Peyer's patch (tissue), 4 donors: ENCODE measurements at regions not wholly inside any gene's neighbourhood (a gene's known extent, or its start where the extent isn't known, plus 50 kb on each side); places are given as distances from the start of the nearest gene placed in this dataset.

Experiments used
- POLR2A ChIP-seq, 2 donors: fragments of 450-650 bp; IDR thresholded peaks; one replicate each; pipeline ENCODE4 v1.5.1; 2017; ENCODE audit warnings: antibody characterized with exemption in 2 of 2, mild to moderate bottlenecking in 2 of 2, moderate library complexity in 2 of 2
- TF ChIP-seq, protein P1 (sequence below), 6 experiments: fragments of 450-650 bp in 4 of 6; fragments of 200-600 bp in 2 of 6; sonication (generic) in 1 of 6; IDR thresholded peaks; one replicate each; pipeline ENCODE4 v1.5.1; 2017 to 2019; ENCODE audit warnings: antibody characterized with exemption in 6 of 6, mild to moderate bottlenecking in 3 of 6, moderate library complexity in 1 of 6

DNA sequence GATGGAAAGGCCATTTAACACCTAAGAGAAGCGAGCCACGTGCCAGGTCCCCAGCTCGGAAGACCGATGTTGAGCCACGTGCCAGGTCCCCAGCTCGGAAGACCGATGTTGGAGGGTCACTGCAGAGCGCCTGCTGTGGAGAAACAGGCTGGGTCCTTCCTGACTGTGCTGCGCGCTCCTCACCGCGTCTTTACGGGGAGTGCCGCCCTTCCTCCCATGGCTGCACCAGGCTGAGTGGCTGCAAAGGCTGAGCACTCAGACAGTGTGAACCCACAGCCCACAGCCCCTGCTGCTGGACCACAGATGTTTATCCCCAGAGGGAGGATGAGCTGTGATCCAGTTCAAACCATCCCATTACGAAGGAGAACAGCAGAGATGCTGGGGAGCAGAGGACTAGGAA lies 55.7 kb downstream of the RTP5 start:
- no peak for TF ChIP-seq POLR2A (IDR thresholded peaks at IDR 0.05)
- TF ChIP-seq, protein P1, sequence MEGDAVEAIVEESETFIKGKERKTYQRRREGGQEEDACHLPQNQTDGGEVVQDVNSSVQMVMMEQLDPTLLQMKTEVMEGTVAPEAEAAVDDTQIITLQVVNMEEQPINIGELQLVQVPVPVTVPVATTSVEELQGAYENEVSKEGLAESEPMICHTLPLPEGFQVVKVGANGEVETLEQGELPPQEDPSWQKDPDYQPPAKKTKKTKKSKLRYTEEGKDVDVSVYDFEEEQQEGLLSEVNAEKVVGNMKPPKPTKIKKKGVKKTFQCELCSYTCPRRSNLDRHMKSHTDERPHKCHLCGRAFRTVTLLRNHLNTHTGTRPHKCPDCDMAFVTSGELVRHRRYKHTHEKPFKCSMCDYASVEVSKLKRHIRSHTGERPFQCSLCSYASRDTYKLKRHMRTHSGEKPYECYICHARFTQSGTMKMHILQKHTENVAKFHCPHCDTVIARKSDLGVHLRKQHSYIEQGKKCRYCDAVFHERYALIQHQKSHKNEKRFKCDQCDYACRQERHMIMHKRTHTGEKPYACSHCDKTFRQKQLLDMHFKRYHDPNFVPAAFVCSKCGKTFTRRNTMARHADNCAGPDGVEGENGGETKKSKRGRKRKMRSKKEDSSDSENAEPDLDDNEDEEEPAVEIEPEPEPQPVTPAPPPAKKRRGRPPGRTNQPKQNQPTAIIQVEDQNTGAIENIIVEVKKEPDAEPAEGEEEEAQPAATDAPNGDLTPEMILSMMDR (IDR thresholded peaks at IDR 0.05) = no peak
